SK-N-SH (cell line): ENCODE measurements at regions not wholly inside any gene's neighbourhood (a gene's known extent, or its start where the extent isn't known, plus 50 kb on each side); places are given as distances from the start of the nearest gene placed in this dataset.

Experiments
- CTCF ChIA-PET: fragments of 300-600, 350-600 bp; formaldehyde crosslinking; extraction: SDS; loops from one replicate; lab custom pipeline; 2021; lab: Yijun Ruan, JAX
- POLR2A ChIA-PET: fragments of 350-600 bp; sonication (Branson Sonifier 250); formaldehyde crosslinking; extraction: SDS; loops from one replicate; lab custom pipeline; 2020; ENCODE audit warnings: antibody characterized with exemption, inconsistent platforms; lab: Yijun Ruan, JAX
- DNase-seq: peaks from one replicate; pipeline ENCODE4 v3.0.0; 2012
- H2AFZ ChIP-seq: fragments of 200-600 bp; sonication (generic); 2 replicates; pipeline ENCODE4 v1.8.1; 2016; ENCODE audit warnings: antibody characterized with exemption, mild to moderate bottlenecking, low read depth
- H3F3A ChIP-seq: fragments of 200-600 bp; sonication (generic); replicated peaks from 2 replicates; pipeline ENCODE3; 2016; ENCODE audit warnings: antibody characterized with exemption, mild to moderate bottlenecking; ENCODE audit not compliant: insufficient read depth
- H3K27ac ChIP-seq, 2 experiments: fragments of 200-500 bp in 1 of 2; fragments of 200-600 bp in 1 of 2; sonication (Bioruptor generic) in 1 of 2; sonication (generic), shearing (Covaris generic) in 1 of 2; 2 replicates each; pipeline versions ENCODE4 v1.5.1 to v1.6.1; 2014 to 2016; ENCODE audit warnings: low read depth in 2 of 2, inconsistent platforms in 1 of 2, low read length in 1 of 2, mild to moderate bottlenecking in 1 of 2, mixed read lengths in 1 of 2
- H3K27me3 ChIP-seq: fragments of 200-600 bp; sonication (generic), shearing (Covaris generic); 2 replicates; pipeline ENCODE4 v1.6.1; 2016; ENCODE audit warnings: mixed run types; ENCODE audit not compliant: insufficient read depth
- H3K36me3 ChIP-seq, 2 experiments: fragments of 200-500 bp in 1 of 2; fragments of 200-600 bp in 1 of 2; sonication (Bioruptor generic) in 1 of 2; sonication (generic) in 1 of 2; replicated peaks in 1 of 2; 2 replicates each; pipeline versions ENCODE3 to v1.5.1; 2014 to 2016; ENCODE audit warnings: low read length in 1 of 2, mild to moderate bottlenecking in 1 of 2; ENCODE audit not compliant: insufficient read depth in 2 of 2, control insufficient read depth in 1 of 2
- H3K4me1 ChIP-seq, 2 experiments: fragments of 200-500 bp in 1 of 2; fragments of 200-600 bp in 1 of 2; sonication (Bioruptor generic) in 1 of 2; sonication (generic), shearing (Covaris generic) in 1 of 2; 2 replicates each; pipeline versions ENCODE4 v1.5.1 to v1.6.1; 2014 to 2016; ENCODE audit warnings: low read depth in 1 of 2, low read length in 1 of 2, mixed run types in 1 of 2; ENCODE audit not compliant: insufficient read depth in 2 of 2, control insufficient read depth in 1 of 2
- H3K4me2 ChIP-seq: fragments of 200-600 bp; sonication (generic), shearing (Covaris generic); 2 replicates; pipeline ENCODE4 v1.6.1; 2017; ENCODE audit warnings: mixed run types
- H3K4me3 ChIP-seq, 2 experiments: fragments of 200-500 bp in 1 of 2; fragments of 200-600 bp in 1 of 2; sonication (Bioruptor generic) in 1 of 2; sonication (generic), shearing (Covaris generic) in 1 of 2; 2 replicates each; pipeline versions ENCODE4 v1.5.1 to v1.8.1; 2014 to 2016; ENCODE audit warnings: low read depth in 2 of 2, inconsistent platforms in 1 of 2, low read length in 1 of 2, mild to moderate bottlenecking in 1 of 2, mixed read lengths in 1 of 2, moderate library complexity in 1 of 2
- H3K79me2 ChIP-seq: fragments of 200-600 bp; sonication (generic); 2 replicates; pipeline ENCODE4 v1.8.1; 2017; ENCODE audit warnings: mild to moderate bottlenecking; ENCODE audit not compliant: insufficient read depth
- H3K9ac ChIP-seq: fragments of 200-600 bp; sonication (generic); 2 replicates; pipeline ENCODE4 v1.6.1; 2017; ENCODE audit warnings: mixed run types
- H3K9me2 ChIP-seq: fragments of 200-600 bp; sonication (generic); 2 replicates; pipeline ENCODE4 v1.6.1; 2017; ENCODE audit warnings: mixed run types
- H3K9me3 ChIP-seq: fragments of 200-600 bp; sonication (generic); 2 replicates; pipeline ENCODE4 v1.6.1; 2017; ENCODE audit warnings: mixed run types, mild to moderate bottlenecking, moderate library complexity
- H4K20me1 ChIP-seq: fragments of 200-600 bp; sonication (generic); 2 replicates; pipeline ENCODE4 v1.6.1; 2017; ENCODE audit warnings: mild to moderate bottlenecking, mixed run types; ENCODE audit not compliant: insufficient read depth
- CHD2 ChIP-seq: fragments of 150-350 bp; IDR thresholded peaks from 2 replicates; pipeline ENCODE4 v1.6.1; 2018; ENCODE audit warnings: low read length; ENCODE audit not compliant: partially characterized antibody
- EP300 ChIP-seq, 2 experiments: IDR thresholded peaks; 2 replicates each; pipeline versions ENCODE4 v1.4.0 to v1.6.1; 2012; ENCODE audit warnings: borderline replicate concordance in 1 of 2, low read depth in 1 of 2, low read length in 1 of 2
- EZH2phosphoT487 ChIP-seq: fragments of 200-600 bp; sonication (generic); IDR thresholded peaks from 2 replicates; pipeline ENCODE4 v1.6.1; 2017; ENCODE audit warnings: low read depth, mixed run types, mild to moderate bottlenecking, antibody characterized with exemption, moderate library complexity, borderline replicate concordance
- FOSL2 ChIP-seq: IDR thresholded peaks from 2 replicates; pipeline ENCODE4 v1.4.0; 2012; ENCODE audit warnings: low read depth, mild to moderate bottlenecking, moderate library complexity, borderline replicate concordance
- GABPA ChIP-seq: IDR thresholded peaks from 2 replicates; pipeline ENCODE4 v1.4.0; 2012; ENCODE audit warnings: low read depth, mild to moderate bottlenecking
- GATA2 ChIP-seq: sonication (generic); formaldehyde crosslinking; IDR thresholded peaks from 2 replicates; pipeline ENCODE4 v1.5.0; 2020; ENCODE audit warnings: mild to moderate bottlenecking, missing genetic modification reagents
- IRF3 ChIP-seq: fragments of 150-350 bp; IDR thresholded peaks from 2 replicates; pipeline ENCODE4 v1.6.1; 2016; ENCODE audit warnings: mild to moderate bottlenecking, low read depth, low read length
- JUND ChIP-seq: IDR thresholded peaks from 2 replicates; pipeline ENCODE4 v1.4.0; 2012
- MAX ChIP-seq: IDR thresholded peaks from 2 replicates; pipeline ENCODE4 v1.4.0; 2012; ENCODE audit warnings: low read depth
- MEF2A ChIP-seq: IDR thresholded peaks from 2 replicates; pipeline ENCODE4 v1.4.0; 2012; ENCODE audit warnings: low read depth, borderline replicate concordance
- MXI1 ChIP-seq: IDR thresholded peaks from 2 replicates; pipeline ENCODE4 v1.6.1; 2012; ENCODE audit warnings: mild to moderate bottlenecking, low read depth, low read length, improper control_type of control experiment
- NFIC ChIP-seq: IDR thresholded peaks from 2 replicates; pipeline ENCODE4 v1.4.0; 2012; ENCODE audit warnings: borderline replicate concordance
- RAD21 ChIP-seq: IDR thresholded peaks from 2 replicates; pipeline ENCODE4 v1.6.1; 2012; ENCODE audit warnings: mild to moderate bottlenecking, low read length
- REST ChIP-seq: IDR thresholded peaks from 2 replicates; pipeline ENCODE4 v1.6.1; 2012; ENCODE audit warnings: mild to moderate bottlenecking, low read depth, low read length, moderate library complexity
- SMC3 ChIP-seq: IDR thresholded peaks from 2 replicates; pipeline ENCODE4 v1.6.1; 2012; ENCODE audit warnings: low read depth, low read length, improper control_type of control experiment
- TCF12 ChIP-seq: IDR thresholded peaks from 2 replicates; pipeline ENCODE4 v1.4.0; 2012
- TEAD4 ChIP-seq: IDR thresholded peaks from 2 replicates; pipeline ENCODE4 v1.4.0; 2012; ENCODE audit warnings: mild to moderate bottlenecking, borderline replicate concordance; ENCODE audit not compliant: insufficient read depth
- USF1 ChIP-seq: IDR thresholded peaks from 2 replicates; pipeline ENCODE4 v1.4.0; 2012; ENCODE audit warnings: low read depth, borderline replicate concordance
- YY1 ChIP-seq: IDR thresholded peaks from 2 replicates; pipeline ENCODE4 v1.4.0; 2012; ENCODE audit warnings: low read depth, mild to moderate bottlenecking
- ZBTB33 ChIP-seq: IDR thresholded peaks from 2 replicates; pipeline ENCODE4 v1.4.0; 2012; ENCODE audit warnings: low read depth, borderline replicate concordance
- WGBS: methylation state at CpG from one replicate; pipeline ENCODE4 v1.1.6; 2017; ENCODE audit warnings: low lambda C conversion rate; 5-methylcytosine and 5-hydroxymethylcytosine counted together

GRCh38 chr1:187839873-187840272, 1011.1 kb downstream of the PLA2G4A start:
- WGBS: 39% methylated on average over 2 of the region's 2 CpGs
- no peak overlapping the region for H3K27ac ChIP-seq
- H3K4me1 ChIP-seq: no peaks in the 10 kb centered on the region; a peak in 1 of 4 replicates
- ChIA-PET POLR2A (no interaction called here), CTCF (no interaction called here)
- H2AFZ ChIP-seq: no peak overlapping the region
- no peaks in the 10 kb centered on the region for H3K36me3 ChIP-seq
- H3K4me2 ChIP-seq: no peak overlapping the region
- no peaks in the 10 kb centered on the region for H3K79me2 ChIP-seq
- no peak overlapping the region for H3K4me3 ChIP-seq
- H3K9me3 ChIP-seq: no peaks in the 10 kb centered on the region
- H3K27me3 ChIP-seq: no peaks in the 10 kb centered on the region
- no peaks in the 10 kb centered on the region for H4K20me1 ChIP-seq
- H3K9ac ChIP-seq: no peak overlapping the region
- no peak for TF ChIP-seq JUND
- no peak for TF ChIP-seq YY1
- TF ChIP-seq IRF3: no peak
- no peak for TF ChIP-seq EZH2phosphoT487
- no peak for TF ChIP-seq MAX
- no peak for TF ChIP-seq USF1
- TF ChIP-seq RAD21: no peak
- TF ChIP-seq NFIC: no peak
- TF ChIP-seq ZBTB33: no peak
- no peak for TF ChIP-seq REST
- no peak for TF ChIP-seq GATA2 (CRISPR knock-in tag)
- TF ChIP-seq MEF2A: no peak
- no peak for TF ChIP-seq TCF12
- TF ChIP-seq TEAD4: no peak
- no peak for TF ChIP-seq CHD2
- no peak for TF ChIP-seq FOSL2
- TF ChIP-seq MXI1: no peak
- no peak for TF ChIP-seq SMC3
- no peak for TF ChIP-seq EP300 (IDR thresholded peaks at IDR 0.05; ENCODE audit: borderline replicate concordance in 1 of 2, low read depth in 1 of 2, low read length in 1 of 2)
- TF ChIP-seq GABPA: no peak
- H3K9me2 ChIP-seq: no peaks in the 10 kb centered on the region
- no peaks in the 10 kb centered on the region for H3F3A ChIP-seq
- no peak for DNase-seq
